ENCODE measurements at regions not wholly inside any gene's neighbourhood (a gene's known extent, or its start where the extent isn't known, plus 50 kb on each side); places are given as distances from the start of the nearest gene placed in this dataset.

DNA sequence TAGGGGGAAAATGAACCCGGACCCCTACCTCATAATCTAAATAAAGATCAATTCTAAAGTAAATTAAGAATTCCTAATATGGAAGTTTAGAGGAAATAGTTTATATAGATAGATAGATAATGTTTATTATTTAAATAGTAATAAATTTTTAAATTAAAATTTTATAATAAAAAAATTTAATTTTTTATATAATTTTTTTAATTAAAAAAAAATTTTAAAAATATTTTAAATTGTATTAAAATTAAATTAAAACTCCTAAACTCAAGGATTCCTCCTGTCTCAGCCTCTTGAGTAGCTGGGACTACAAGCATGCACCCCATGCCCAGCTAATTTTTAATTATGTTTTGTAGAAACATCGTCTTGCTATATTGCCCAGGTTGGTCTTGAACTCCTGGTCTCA, 186.9 kb upstream of the VRK2 start:
- Histone ChIP-seq H2BK15ac (ENCODE audit: low read depth, low read length) (no peak overlapping the region), H3K9ac (ENCODE audit: extremely low read depth, insufficient read length, low read length) (no peak overlapping the region), H3K14ac (ENCODE audit: insufficient read depth, low read length) (no peak overlapping the region), H2AK5ac (ENCODE audit: insufficient read length, low read length) (no peak overlapping the region), H4K8ac (replicated peaks; ENCODE audit: insufficient read length, low read depth, low read length) (no peak overlapping the region), H3K79me1 (ENCODE audit: insufficient read depth, low read depth, low read length, poor library complexity, severe bottlenecking) (no peaks in the 10 kb centered on the region), H3T11ph (ENCODE audit: low read length) (no peak overlapping the region), H2AFZ (ENCODE audit: low read length) (no peak overlapping the region), H3K56ac (ENCODE audit: insufficient read length, low read depth, low read length) (no peak overlapping the region), H3K4me1 (ENCODE audit: insufficient read depth, low read length) (no peaks in the 10 kb centered on the region), H3K23ac (ENCODE audit: insufficient read length, low read depth, low read length) (no peak overlapping the region), H3K23me2 (ENCODE audit: insufficient read length, low read depth, low read length, poor library complexity, severe bottlenecking) (no peaks in the 10 kb centered on the region), H2BK120ac (ENCODE audit: low read depth, low read length, poor library complexity, severe bottlenecking) (no peak overlapping the region), H3K4ac (ENCODE audit: low read depth, low read length) (no peak overlapping the region), H3K27me3 (ENCODE audit: insufficient read depth, low read length) (no peaks in the 10 kb centered on the region), H2BK12ac (ENCODE audit: insufficient read length, low read depth, low read length) (no peak overlapping the region), H3K79me2 (ENCODE audit: insufficient read depth, low read length) (no peaks in the 10 kb centered on the region), H4K91ac (ENCODE audit: insufficient read length, low read depth, low read length) (no peak overlapping the region), H3K18ac (ENCODE audit: insufficient read length, low read depth, low read length) (no peak overlapping the region), H3K27ac (ENCODE audit: insufficient read length, low read depth, low read length) (no peak overlapping the region), H4K5ac (ENCODE audit: insufficient read length, low read depth, low read length) (no peak overlapping the region), H3K4me2 (ENCODE audit: insufficient read depth, insufficient read length, low read length) (no peak overlapping the region), H3K9me3 (ENCODE audit: control insufficient read depth, low read depth, low read length) (no peaks in the 10 kb centered on the region), H4K20me1 (ENCODE audit: control insufficient read depth, insufficient read depth, insufficient read length) (no peaks in the 10 kb centered on the region), H2BK20ac (ENCODE audit: low read depth, low read length, poor library complexity, severe bottlenecking) (no peak overlapping the region), H2BK5ac (ENCODE audit: insufficient read length, low read length) (no peak overlapping the region)
- TF ChIP-seq, protein P1, sequence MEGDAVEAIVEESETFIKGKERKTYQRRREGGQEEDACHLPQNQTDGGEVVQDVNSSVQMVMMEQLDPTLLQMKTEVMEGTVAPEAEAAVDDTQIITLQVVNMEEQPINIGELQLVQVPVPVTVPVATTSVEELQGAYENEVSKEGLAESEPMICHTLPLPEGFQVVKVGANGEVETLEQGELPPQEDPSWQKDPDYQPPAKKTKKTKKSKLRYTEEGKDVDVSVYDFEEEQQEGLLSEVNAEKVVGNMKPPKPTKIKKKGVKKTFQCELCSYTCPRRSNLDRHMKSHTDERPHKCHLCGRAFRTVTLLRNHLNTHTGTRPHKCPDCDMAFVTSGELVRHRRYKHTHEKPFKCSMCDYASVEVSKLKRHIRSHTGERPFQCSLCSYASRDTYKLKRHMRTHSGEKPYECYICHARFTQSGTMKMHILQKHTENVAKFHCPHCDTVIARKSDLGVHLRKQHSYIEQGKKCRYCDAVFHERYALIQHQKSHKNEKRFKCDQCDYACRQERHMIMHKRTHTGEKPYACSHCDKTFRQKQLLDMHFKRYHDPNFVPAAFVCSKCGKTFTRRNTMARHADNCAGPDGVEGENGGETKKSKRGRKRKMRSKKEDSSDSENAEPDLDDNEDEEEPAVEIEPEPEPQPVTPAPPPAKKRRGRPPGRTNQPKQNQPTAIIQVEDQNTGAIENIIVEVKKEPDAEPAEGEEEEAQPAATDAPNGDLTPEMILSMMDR (conservative IDR thresholded peaks at IDR 0.05) = no peak
- no peaks in the 10 kb centered on the region for H3K9me3 Mint-ChIP-seq
- no CpG with 5 or more reads among the region's 2 CpGs for WGBS (ENCODE audit: extremely low coverage, insufficient read length, low lambda C conversion rate)
- no peaks in the 10 kb centered on the region for H3K4me1 Mint-ChIP-seq
- no peak overlapping the region for H3K4me3 Mint-ChIP-seq
- H3K27me3 Mint-ChIP-seq (ENCODE audit: low read depth) = no peaks in the 10 kb centered on the region
- no peak overlapping the region for H3K27ac Mint-ChIP-seq
- H3K36me3 Mint-ChIP-seq (ENCODE audit: insufficient read depth in 1 of 3, low read depth in 3 of 3) = no peaks in the 10 kb centered on the region
- DNase-seq = no peak

Measured in H9 (cell line).